SU-DHL-6 (cell line): ENCODE measurements at regions not wholly inside any gene's neighbourhood (a gene's known extent, or its start where the extent isn't known, plus 50 kb on each side); places are given as distances from the start of the nearest gene placed in this dataset.

ENCODE experiments used
- H2AFZ ChIP-seq: fragments of 200-600 bp; sonication (generic); 2 replicates; pipeline ENCODE4 v1.6.1; 2014; ENCODE audit warnings: low read depth, mild to moderate bottlenecking, moderate library complexity, mixed read lengths, antibody characterized with exemption, low read length; ENCODE audit not compliant: severe bottlenecking
- H3F3A ChIP-seq: fragments of 200-600 bp; shearing (Covaris generic); 2 replicates; pipeline ENCODE4 v1.6.0; 2016; ENCODE audit warnings: antibody characterized with exemption, mild to moderate bottlenecking; ENCODE audit not compliant: insufficient read depth
- H3K27ac ChIP-seq: fragments of 200-600 bp; sonication (generic); 2 replicates; pipeline ENCODE4 v1.5.1; 2016; ENCODE audit warnings: low read depth, mild to moderate bottlenecking, low read length, moderate library complexity, mixed read lengths
- H3K27me3 ChIP-seq: fragments of 200-600 bp; sonication (generic), shearing (Covaris generic); 2 replicates; pipeline ENCODE4 v1.6.0; 2014; ENCODE audit warnings: mild to moderate bottlenecking, low read length
- H3K36me3 ChIP-seq: fragments of 200-600 bp; sonication (generic); 2 replicates; pipeline ENCODE4 v1.6.1; 2014; ENCODE audit warnings: mild to moderate bottlenecking, low read length, mixed read lengths
- H3K4me2 ChIP-seq: fragments of 300-600, 200-600 bp; shearing (Covaris generic), sonication (generic); 2 replicates; pipeline ENCODE4 v1.6.0; 2014; ENCODE audit warnings: low read length, low read depth, mild to moderate bottlenecking; ENCODE audit not compliant: poor library complexity, severe bottlenecking
- H3K4me3 ChIP-seq: fragments of 200-600 bp; sonication (generic); 2 replicates; pipeline ENCODE4 v1.5.1; 2014; ENCODE audit warnings: antibody characterized with exemption, low read length, mild to moderate bottlenecking, mixed read lengths; ENCODE audit not compliant: insufficient read depth, poor library complexity, severe bottlenecking
- H3K79me2 ChIP-seq: fragments of 200-600 bp; sonication (generic); 2 replicates; pipeline ENCODE4 v1.6.1; 2014; ENCODE audit warnings: mild to moderate bottlenecking, low read length, moderate library complexity; ENCODE audit not compliant: insufficient read depth
- H3K9ac ChIP-seq: fragments of 200-600 bp; sonication (generic); 2 replicates; pipeline ENCODE4 v1.7.0; 2014; ENCODE audit warnings: mild to moderate bottlenecking, low read length
- H3K9me2 ChIP-seq: fragments of 200-600 bp; sonication (generic); replicated peaks from 2 replicates; pipeline ENCODE4 v1.6.1; 2014; ENCODE audit warnings: low read length; ENCODE audit not compliant: insufficient read depth
- H3K9me3 ChIP-seq: fragments of 200-600 bp; sonication (generic); 2 replicates; pipeline ENCODE4 v1.6.1; 2014; ENCODE audit warnings: low read length, mixed read lengths; ENCODE audit not compliant: insufficient read depth
- H4K20me1 ChIP-seq: fragments of 200-600 bp; sonication (generic); 2 replicates; pipeline ENCODE4 v1.6.1; 2014; ENCODE audit warnings: low read depth, mild to moderate bottlenecking, antibody characterized with exemption, low read length, moderate library complexity, mixed read lengths
- EZH2phosphoT487 ChIP-seq: fragments of 200-600 bp; sonication (generic), shearing (Covaris generic); conservative IDR thresholded peaks from 2 replicates; pipeline ENCODE4 v1.6.1; 2018; ENCODE audit warnings: mild to moderate bottlenecking, antibody characterized with exemption, low read length, moderate library complexity, mixed read lengths
- TF ChIP-seq, protein P1 (sequence below): fragments of 200-600 bp; sonication (generic); IDR thresholded peaks from one replicate; pipeline ENCODE4 v1.5.1; 2017; ENCODE audit warnings: antibody characterized with exemption, mild to moderate bottlenecking, low read length, moderate library complexity; ENCODE audit not compliant: insufficient read depth, poor library complexity, severe bottlenecking

DNA sequence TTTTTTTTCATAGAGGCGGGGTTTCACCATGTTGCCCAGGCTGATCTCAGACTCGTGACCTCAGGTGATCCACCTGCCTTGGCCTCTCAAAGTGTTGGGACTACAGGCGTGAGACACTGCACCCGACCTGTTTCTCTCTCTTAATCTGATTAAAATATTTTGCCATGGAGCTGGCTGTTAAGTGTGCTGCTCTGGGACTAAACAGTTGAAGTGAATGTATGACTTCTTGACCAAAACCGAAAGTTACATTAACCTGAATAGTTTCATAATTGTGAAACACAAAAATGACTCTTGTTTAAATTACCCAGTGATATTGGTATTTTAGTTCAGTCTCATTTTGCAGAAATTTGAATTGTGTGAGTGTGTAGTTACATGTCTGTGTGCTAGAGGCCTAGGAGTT lies 2548.6 kb downstream of the PCDH7 start:
- Histone ChIP-seq H3K9ac (no peak overlapping the region), H3K9me3 (no peaks in the 10 kb centered on the region), H3K9me2 (no peaks in the 10 kb centered on the region), H3K4me3 (no peak overlapping the region), H3K79me2 (no peaks in the 10 kb centered on the region), H2AFZ (no peak overlapping the region), H4K20me1 (no peaks in the 10 kb centered on the region), H3K27me3 (no peaks in the 10 kb centered on the region), H3K27ac (no peak overlapping the region), H3K4me2 (no peak overlapping the region), H3K36me3 (no peaks in the 10 kb centered on the region), H3F3A (no peaks in the 10 kb centered on the region)
- TF ChIP-seq EZH2phosphoT487, result no peak
- TF ChIP-seq, protein P1, sequence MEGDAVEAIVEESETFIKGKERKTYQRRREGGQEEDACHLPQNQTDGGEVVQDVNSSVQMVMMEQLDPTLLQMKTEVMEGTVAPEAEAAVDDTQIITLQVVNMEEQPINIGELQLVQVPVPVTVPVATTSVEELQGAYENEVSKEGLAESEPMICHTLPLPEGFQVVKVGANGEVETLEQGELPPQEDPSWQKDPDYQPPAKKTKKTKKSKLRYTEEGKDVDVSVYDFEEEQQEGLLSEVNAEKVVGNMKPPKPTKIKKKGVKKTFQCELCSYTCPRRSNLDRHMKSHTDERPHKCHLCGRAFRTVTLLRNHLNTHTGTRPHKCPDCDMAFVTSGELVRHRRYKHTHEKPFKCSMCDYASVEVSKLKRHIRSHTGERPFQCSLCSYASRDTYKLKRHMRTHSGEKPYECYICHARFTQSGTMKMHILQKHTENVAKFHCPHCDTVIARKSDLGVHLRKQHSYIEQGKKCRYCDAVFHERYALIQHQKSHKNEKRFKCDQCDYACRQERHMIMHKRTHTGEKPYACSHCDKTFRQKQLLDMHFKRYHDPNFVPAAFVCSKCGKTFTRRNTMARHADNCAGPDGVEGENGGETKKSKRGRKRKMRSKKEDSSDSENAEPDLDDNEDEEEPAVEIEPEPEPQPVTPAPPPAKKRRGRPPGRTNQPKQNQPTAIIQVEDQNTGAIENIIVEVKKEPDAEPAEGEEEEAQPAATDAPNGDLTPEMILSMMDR, result no peak

DNA sequence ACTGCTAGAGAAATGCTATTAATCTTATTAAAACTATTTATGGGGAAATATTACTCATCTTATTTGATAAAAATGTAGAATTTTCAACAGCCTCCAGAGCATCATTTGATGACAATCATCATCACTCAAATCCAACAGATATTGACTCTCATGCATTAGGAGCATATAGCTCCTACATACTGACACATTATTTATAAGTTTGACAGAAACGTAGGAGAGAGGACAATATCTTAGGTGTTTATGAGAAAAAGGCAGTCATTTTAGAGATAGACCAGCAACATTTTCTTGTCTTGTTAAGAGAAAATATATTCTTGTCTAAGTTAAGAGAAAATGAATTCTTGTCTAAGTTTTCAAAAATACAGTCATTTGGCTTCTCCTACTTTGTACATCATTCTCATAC lies 2550.2 kb downstream of the PCDH7 start:
- H2AFZ ChIP-seq, result no peak overlapping the region
- H3K9ac ChIP-seq, result no peak overlapping the region
- H3K27me3 ChIP-seq, result no peaks in the 10 kb centered on the region
- H4K20me1 ChIP-seq, result no peaks in the 10 kb centered on the region
- H3K36me3 ChIP-seq, result no peaks in the 10 kb centered on the region
- no peaks in the 10 kb centered on the region for H3K9me2 ChIP-seq
- H3K79me2 ChIP-seq, result no peaks in the 10 kb centered on the region
- TF ChIP-seq EZH2phosphoT487, result no peak
- TF ChIP-seq, protein P1, result no peak
- no peak overlapping the region for H3K4me2 ChIP-seq
- H3K4me3 ChIP-seq, result no peak overlapping the region
- H3K27ac ChIP-seq, result no peak overlapping the region
- no peaks in the 10 kb centered on the region for H3K9me3 ChIP-seq
- no peaks in the 10 kb centered on the region for H3F3A ChIP-seq

DNA sequence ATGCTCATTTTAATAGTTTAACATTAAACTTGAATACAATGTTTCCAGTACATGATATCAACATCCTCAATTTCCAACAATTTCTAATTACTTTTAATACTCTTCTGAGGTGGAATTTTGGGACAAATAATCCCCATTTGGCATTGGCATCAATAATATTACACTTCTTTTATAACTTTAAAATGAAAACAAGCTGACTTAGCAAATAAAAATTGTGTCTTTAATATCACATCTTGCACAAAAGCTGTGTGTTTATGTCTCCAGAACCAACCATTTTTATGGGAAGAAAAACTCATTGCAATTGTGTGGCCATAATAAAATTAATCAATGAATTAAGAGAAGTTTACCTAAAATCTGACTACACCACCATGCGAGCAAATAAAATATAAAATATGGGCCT lies 2552.6 kb downstream of the PCDH7 start:
- no peaks in the 10 kb centered on the region for H3K36me3 ChIP-seq
- H2AFZ ChIP-seq, result no peak overlapping the region
- H3K9me2 ChIP-seq, result no peaks in the 10 kb centered on the region
- no peaks in the 10 kb centered on the region for H3K79me2 ChIP-seq
- H4K20me1 ChIP-seq, result no peaks in the 10 kb centered on the region
- H3K27ac ChIP-seq, result no peak overlapping the region
- H3K4me3 ChIP-seq, result no peak overlapping the region
- no peaks in the 10 kb centered on the region for H3K27me3 ChIP-seq
- no peak overlapping the region for H3K4me2 ChIP-seq
- H3F3A ChIP-seq, result no peaks in the 10 kb centered on the region
- no peak for TF ChIP-seq EZH2phosphoT487
- TF ChIP-seq, protein P1, result no peak
- no peak overlapping the region for H3K9ac ChIP-seq
- H3K9me3 ChIP-seq, result no peaks in the 10 kb centered on the region
